ENCODE measurements at regions not wholly inside any gene's neighbourhood (a gene's known extent, or its start where the extent isn't known, plus 50 kb on each side); places are given as distances from the start of the nearest gene placed in this dataset.
"Not testable (repeated sequence)": the region's sequence is repeated elsewhere in the genome, so short reads cannot be mapped to it uniquely, and the experiment has no call there.

- DNase-seq (ENCODE audit: low spot score) = no peak
Observed at GRCh38 chr15:53031469-53031868, 241.3 kb upstream of the ONECUT1 start.

GRCh38 chr15:53022788-53023187 lies 232.7 kb upstream of the ONECUT1 start:
- DNase-seq (ENCODE audit: low spot score) = no peak

DNA sequence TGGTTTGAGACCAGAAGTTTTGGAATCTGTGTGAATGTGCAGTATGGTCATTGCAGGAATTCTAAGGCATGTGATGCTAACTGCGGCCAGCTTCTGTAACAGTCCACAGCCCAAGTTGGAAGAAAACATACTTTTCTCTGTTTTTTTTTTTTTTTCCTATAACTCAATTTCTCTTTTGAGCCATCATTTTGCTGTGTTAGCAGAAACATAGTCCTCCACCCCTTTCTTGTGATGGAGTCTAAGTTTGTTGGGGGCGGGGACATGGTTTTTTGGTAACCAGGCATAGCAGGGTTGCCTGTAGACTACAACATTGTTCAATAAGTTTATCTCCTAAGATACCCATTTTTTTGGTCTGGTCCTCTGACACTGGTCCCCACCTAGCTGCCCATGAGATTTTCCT lies 223.2 kb upstream of the ONECUT1 start:
- DNase-seq (ENCODE audit: low spot score) = no peak

DNA sequence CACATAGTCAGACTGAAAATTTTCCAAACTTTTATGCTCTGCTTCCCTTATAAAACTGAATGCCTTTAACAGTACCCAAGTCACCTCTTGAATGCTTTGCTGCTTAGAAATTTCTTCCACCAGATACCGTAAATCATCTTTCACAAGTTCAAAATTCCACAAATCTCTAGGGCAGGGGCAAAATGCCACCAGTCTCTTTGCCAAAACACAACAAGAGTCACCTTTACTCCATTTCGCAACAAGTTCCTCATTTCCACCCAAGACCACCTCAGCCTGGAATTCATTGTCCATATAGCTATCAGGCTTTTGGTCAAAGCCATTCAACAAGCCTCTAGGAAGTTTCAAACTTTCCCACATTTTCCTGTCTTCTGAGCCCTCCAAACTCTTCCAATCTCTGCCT lies 221.6 kb upstream of the ONECUT1 start:
- not testable (repeated sequence) for DNase-seq (ENCODE audit: low spot score)

DNA sequence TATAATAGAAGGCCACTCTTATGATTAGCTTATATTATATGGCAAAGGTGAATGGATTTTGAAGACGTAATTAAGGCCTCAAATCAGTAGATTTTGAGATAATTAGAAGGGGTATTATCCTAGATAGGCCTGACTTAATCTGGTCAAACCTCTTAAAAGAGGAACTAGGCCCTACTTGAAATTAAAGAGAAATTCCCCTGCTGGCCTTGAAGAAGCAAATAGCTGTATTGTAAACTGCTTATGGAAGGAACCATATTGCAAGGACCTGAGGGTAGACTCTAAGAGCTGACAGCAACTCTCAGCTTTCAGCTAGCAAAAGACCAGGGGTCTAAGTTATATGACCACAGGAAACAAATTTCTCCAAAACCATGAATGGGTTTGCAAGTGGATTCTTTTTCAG lies 219.0 kb upstream of the ONECUT1 start:
- no peak for DNase-seq (ENCODE audit: low spot score)

- DNase-seq (ENCODE audit: low spot score) = no peak
Observed at GRCh38 chr15:53000409-53000808, 210.3 kb upstream of the ONECUT1 start.

DNA sequence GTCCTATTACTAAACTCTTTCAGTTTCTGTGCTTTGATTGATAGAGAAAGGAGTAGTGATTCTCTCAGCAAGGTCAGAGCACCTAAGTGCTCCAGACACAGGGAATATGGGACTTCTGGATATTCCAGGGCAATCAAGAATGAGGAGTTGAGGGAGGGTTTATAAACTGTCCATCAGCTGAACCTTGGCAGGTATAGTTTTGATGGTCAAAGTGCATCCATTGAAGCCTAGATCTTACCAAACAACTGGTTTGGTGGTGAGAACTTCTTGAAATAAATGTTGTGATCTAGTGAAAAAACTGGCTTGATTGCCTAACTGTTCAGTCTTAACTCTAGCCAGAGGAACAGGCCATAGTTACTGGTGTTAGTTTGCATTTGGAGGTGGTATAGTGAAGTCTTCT lies 207.0 kb upstream of the ONECUT1 start:
- DNase-seq (ENCODE audit: low spot score) = no peak

GRCh38 chr15:52994290-52994689 lies 204.2 kb upstream of the ONECUT1 start:
- no peak for DNase-seq (ENCODE audit: low spot score)

- DNase-seq (ENCODE audit: low spot score) = no peak
Observed at GRCh38 chr15:52984507-52984906, 194.4 kb upstream of the ONECUT1 start.

- no peak for DNase-seq (ENCODE audit: low spot score)
Observed at GRCh38 chr15:52980446-52980845, 190.3 kb upstream of the ONECUT1 start.

GRCh38 chr15:52976516-52977075 lies 186.5 kb upstream of the ONECUT1 start:
- DNase-seq (ENCODE audit: low spot score) = no peak

- no peak for DNase-seq (ENCODE audit: low spot score)
Observed at GRCh38 chr15:52975941-52976449, 185.9 kb upstream of the ONECUT1 start.

- DNase-seq (ENCODE audit: low spot score) = no peak
Observed at GRCh38 chr15:52963865-52964264, 173.7 kb upstream of the ONECUT1 start.

DNA sequence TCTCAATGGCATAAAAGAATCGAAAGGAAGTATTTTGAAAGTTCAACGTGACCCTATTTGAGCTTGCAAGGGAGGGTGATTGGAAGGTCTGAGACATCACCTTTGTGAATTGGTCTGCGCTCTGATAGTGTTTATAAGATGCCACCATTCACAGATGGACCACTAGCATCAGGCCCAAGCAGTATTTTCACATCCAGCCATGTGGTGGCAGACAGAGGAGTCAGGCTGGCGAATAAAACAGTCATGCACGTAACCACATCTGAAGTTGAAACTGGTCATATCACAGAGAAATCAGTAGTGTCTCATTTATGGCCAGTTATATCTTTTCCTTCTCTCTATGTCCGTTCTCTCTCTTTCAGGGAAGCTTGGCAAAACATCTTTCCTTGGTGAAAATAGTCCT lies 170.1 kb upstream of the ONECUT1 start:
- DNase-seq (ENCODE audit: low spot score) = no peak

- DNase-seq (ENCODE audit: low spot score) = no peak
Observed at GRCh38 chr15:52943746-52944145, 153.6 kb upstream of the ONECUT1 start.

GRCh38 chr15:52936489-52936888 lies 146.4 kb upstream of the ONECUT1 start:
- DNase-seq (ENCODE audit: low spot score) = no peak

DNA sequence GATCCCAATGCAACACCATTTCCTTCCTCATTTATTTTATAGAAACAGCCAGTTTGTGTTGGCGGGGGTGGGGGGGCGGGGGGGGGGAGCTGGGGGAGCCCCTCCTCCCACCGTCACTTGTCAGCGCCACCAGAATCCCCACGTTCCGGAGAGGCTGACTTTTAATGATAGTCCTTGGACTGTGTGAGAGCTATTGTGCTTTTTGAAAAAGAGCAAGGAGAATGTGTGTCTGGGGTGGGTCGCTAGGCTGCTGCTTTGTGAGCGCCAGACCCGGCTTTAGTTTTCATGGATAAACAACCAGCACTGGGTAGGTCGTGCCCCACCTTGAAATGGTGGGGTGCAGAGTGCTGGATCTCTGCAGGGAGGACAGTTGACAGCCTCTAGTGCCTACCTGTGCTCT lies 135.0 kb upstream of the ONECUT1 start:
- no peak for DNase-seq (ENCODE audit: low spot score)

- no peak for DNase-seq (ENCODE audit: low spot score)
Observed at GRCh38 chr15:52924630-52925029, 134.5 kb upstream of the ONECUT1 start.

DNA sequence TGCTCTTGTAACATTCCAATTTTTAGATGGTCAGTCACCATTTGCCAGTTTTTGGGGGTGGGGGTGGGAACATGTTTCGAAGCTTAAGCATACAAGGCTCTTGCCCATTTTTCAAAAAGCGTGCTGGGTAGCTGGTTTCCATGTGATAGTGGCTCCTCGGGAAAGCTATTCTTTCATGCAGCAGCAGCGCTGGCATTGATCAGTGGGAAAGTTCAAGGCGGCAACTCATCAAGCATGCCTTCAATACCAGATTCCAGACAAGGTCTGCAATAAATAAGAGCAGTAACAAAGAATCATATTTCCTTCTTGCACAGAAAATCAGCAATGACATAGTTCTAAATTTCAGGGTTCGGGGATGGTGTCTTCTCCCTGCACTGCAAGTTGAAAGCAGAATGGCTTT lies 133.5 kb upstream of the ONECUT1 start:
- no peak for DNase-seq (ENCODE audit: low spot score)

- no peak for DNase-seq (ENCODE audit: low spot score)
Observed at GRCh38 chr15:52922871-52923270, 132.7 kb upstream of the ONECUT1 start.

GRCh38 chr15:52912172-52912571 lies 122.0 kb upstream of the ONECUT1 start:
- DNase-seq (ENCODE audit: low spot score) = no peak

DNA sequence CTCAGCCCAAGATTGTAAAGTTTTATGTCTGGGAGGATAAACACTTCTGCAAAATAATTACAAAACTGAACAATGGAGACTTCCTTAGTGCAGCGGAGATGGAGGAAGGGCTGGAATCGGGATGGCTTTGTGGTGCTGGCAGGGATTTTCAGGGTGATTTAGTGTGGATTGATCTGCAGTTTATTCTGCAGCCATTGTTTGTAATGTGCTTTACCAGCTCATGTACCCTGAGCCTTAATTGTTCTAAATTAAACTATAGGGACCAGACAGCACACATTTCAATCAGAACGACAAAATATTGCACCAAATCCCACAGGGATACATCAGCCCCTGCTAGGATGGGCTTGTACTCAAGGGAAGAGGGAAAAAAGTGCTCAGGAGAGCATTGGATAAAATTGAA lies 103.2 kb upstream of the ONECUT1 start:
- DNase-seq (ENCODE audit: low spot score) = no peak

DNA sequence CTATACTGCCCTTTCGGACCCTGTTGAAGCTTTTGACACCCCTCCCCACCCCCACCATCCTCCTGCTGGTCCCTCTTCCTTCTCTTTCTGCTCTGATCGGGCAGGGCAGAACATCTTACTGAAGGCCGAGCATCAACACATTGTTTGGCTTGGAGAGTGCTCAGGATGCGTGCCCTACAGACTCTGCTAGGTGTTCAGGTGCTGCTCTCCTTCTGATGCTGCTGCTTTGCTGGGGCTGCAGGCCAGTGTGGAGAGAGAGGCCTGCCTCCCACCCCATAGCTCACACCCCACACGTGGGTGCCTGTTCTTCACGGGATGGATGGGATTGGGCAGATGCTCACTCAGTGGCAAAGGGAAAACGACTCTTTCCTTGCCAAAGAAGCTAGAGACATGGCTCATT lies 89.8 kb upstream of the ONECUT1 start:
- DNase-seq (ENCODE audit: low spot score) = no peak

GRCh38 chr15:52879145-52879544 lies 89.0 kb upstream of the ONECUT1 start:
- no peak for DNase-seq (ENCODE audit: low spot score)

Measured in HuH-7.5 (cell line).